Cerebellar cortex (tissue), 1 donor: ENCODE measurements at regions not wholly inside any gene's neighbourhood (a gene's known extent, or its start where the extent isn't known, plus 50 kb on each side); places are given as distances from the start of the nearest gene placed in this dataset.
"Not testable (repeated sequence)": the region's sequence is repeated elsewhere in the genome, so short reads cannot be mapped to it uniquely, and the experiment has no call there.

Source experiments
- DNase-seq: peaks from one replicate; pipeline ENCODE4 v3.0.0-alpha.2; 2015; ENCODE audit warnings: low spot score

DNA sequence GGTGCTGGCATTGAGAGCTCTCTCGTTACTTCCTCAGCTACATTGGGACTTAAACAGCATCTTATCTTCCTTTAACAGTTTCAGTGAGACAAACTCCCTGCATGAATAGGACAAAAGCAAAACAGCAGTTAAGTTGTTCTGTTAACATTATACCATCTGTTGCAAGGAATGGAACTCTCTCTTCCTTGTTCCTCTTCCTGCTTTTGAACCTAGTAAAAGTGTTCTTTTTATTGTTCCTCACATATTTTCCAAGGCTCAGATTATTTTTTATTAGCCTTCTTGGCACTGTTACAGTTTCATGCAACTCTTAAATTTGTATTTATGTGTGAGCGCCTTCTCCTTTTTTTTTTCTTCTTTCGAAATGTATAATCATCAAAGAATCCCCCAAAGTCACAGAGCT is 202.6 kb upstream of the UFM1 start:
- no peak for DNase-seq

DNA sequence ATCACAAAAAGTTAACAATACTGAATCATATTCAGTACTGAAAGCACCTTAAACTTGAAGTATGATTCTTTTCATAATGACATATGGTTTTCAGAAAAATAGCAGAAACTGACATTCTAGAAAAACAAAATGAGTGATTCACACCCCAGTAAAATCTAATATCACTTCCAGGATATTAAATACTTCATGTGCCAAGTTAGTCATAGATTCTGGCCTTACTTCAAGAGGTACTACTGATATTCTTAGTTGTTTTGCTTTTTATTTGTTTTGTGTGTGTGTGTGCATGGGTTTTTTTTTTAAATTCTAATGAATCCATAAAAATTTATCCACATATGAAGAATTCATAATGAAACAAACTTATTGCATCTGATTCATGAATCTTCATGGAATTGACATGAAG is 207.9 kb upstream of the UFM1 start:
- no peak for DNase-seq

DNA sequence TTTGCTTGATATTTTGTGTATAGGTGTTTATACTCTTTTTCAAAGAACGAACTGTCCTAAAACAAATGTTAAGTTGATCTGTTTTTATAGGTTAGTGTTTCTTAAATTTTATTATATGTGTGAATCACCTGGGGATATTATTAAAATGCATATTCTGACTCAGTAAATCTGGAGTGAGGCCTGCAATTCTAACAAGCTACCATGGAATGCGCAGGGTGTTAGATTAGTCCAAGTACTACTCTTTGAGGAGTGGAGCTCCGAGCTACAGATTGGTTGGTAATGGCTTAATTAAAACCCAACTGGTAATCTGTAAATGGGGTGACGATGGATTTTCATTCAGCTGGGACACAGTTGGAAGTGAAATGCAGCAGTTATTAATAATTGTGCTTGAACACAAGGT is 214.1 kb upstream of the UFM1 start:
- no peak for DNase-seq

DNA sequence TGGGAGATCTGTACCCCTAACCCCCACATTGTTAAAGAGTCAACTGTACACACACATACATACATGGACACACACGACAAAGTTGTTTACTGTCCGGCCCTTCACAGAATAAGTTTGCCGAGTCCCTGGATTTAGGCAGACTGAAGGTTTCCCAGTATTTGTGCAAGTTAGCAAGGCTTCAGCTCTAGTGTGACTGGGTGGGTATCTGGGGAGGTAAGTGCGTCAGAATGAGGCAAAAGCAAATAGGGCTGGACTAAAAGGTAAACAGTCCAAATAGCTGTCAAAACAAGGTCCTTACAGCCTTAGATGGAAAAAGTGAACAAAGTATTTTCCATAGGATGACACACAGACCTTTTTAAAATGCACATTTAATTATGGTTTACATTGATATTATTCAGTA is 228.4 kb upstream of the UFM1 start:
- DNase-seq = no peak

DNA sequence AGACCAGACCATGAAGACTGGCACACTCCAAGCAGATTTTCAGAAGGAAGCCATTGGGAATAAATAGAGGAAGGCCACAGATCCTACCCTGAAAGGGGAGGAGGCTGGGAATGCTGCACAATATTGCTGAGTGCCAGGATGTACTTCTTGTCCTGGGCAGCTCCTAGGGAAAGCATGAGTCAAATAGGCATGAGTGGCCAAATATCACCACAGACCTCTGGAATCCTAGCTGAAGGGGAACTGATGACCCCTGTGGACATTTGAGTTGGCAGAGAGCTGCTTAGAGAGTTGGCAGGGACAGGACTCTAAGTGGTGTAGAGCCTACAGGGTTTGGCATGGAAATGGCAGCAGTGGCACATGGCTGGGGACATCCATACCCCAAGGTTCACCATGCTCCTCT is 234.3 kb upstream of the TRPC4 start:
- no peak for DNase-seq

DNA sequence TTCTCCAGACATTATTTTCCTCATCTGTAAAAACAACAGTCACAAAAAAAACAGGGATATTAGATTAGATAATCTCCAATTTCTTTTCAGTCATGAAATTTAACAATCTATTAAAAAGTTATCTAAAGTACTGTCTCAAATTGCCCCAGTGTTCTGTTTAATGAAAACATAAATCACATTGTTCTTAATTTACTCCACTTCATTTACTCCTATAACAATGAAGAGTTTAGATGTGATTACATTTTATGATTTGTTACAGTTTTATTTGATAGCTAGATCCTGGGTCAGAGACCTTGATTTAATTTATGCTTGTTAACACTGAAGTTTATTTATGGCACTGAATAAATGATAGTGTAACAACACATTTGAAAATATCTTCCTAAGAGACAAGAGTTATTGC is 230.2 kb upstream of the TRPC4 start:
- no peak for DNase-seq

DNA sequence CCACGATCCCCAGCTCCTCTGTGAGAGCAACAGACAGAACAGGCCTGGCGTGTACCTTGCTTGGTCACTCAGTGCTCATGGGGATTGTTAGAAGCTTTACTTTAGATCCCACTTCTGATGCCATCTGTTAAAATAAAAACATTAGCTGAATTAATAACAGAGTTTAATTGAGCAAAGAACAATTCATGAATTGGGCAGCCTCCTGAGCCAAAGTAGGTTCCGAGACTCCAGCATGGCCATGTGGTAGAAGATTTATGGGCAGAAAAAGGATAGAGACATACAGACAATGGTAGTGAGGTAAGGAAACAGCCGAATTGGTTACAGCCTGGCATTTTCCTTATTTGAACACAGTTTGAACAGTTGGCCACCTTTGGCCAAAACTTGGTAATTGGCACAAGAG is 223.9 kb upstream of the TRPC4 start:
- DNase-seq = no peak

DNA sequence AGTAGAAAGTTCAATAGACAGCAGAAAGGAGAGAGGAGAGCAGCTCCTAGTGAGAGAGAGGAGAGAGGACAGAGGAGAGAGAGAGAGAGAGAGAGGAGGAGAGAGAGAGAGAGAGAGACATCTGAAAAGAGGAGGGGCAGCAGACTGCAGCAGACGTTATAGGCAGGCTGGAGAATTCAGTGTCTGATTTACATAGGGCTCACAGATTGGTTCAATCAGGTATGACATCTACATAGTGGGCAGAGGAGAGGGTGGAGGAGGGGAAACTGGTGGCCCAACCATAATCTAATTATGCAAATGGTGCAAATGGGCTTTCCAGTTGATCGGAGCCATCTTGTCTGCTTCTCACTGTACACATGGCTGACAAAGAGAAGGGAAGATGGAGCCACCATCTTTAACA is 221.3 kb upstream of the TRPC4 start:
- no peak for DNase-seq

DNA sequence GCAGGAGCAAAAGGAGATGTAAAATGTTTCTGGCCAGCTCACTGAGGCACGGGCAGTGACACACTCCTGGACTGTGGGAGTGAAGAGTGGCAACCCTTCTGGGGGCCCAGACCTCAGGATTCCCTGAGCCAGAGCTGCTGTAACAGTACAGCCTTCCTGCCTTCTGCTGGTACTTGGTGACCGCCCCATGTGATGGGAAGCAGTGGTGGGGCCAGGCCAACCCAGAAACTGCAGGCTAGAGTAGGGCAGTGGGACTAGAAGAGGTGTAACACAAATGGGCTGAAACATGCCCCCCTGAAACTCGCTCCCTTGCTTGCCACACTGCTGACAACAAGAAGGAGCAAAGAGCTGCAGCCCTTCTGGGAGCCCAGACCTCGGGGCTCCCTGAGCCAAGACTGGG is 217.1 kb upstream of the TRPC4 start:
- no peak for DNase-seq

DNA sequence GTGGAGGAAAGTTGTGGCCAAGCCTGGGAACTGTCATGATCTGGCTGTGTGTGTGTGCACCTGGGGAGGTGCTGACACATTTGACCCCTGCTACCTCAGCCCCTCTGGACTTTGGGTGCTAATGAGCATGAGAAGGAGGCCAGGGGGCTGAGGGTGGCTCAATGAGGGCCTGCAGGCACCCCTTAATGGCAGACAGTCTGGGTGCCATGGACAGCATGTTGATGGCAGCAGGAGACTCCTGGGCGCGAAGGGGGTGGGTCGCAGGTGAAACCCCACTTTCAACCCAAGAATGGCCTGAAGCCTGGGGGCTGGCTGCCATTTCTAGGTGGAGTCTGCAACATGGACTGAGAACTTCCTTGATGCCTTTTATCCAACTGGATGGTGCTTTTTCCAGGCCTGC is 216.4 kb upstream of the TRPC4 start:
- DNase-seq = no peak

DNA sequence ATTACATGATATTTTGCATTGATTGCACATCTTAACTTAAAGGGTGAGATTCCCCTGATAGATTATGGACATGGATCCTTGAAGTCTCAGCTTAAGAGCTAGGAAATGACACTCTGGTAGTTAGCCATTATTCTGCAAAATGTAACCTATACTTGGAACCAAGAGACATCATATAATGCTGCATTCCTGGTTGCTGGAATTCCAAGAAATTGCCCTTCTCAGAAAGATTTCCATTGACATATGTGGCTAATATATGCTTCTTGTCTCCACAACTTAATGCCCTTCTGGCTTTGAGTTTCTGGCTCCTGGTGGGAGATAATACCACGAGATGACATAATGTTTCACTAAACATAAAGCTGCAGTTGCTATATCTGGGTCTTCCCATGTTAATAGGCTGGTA is 204.4 kb upstream of the TRPC4 start:
- no peak for DNase-seq

DNA sequence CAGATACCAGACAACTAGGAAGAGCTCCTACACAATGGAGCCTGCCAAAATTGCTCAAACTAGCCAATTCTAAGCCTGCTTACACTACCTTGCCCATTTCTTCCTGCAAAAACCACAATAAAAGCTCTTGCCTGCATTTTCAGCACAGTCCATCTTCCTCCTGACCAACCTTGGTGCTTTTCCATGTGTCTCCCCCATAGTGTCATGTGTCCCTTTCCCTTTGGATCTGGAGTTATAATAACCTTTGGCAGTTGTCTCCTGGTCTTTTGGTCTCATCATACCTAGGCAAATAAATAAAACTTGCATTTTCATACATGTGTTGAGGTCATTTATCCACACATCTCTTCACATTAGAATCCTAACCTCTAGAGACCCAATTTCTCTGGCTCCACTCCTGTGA is 203.1 kb upstream of the TRPC4 start:
- no peak for DNase-seq

DNA sequence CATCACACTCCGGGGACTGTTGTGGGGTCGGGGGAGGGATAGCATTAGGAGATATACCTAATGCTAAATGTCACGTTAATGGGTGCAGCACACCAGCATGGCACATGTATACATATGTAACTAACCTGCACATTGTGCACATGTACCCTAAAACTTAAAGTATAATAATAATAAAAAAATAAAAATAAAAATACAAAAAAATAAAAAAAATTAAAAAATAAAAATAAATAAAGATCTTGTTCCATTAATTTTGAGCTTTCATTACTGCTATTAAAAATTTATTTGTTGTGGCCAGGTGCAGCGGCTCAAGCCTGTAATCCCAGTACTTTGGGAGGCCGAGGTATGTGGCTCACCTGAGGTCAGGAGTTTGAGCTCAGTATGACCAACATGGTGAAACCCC is 201.8 kb upstream of the TRPC4 start:
- DNase-seq = not testable (repeated sequence)

DNA sequence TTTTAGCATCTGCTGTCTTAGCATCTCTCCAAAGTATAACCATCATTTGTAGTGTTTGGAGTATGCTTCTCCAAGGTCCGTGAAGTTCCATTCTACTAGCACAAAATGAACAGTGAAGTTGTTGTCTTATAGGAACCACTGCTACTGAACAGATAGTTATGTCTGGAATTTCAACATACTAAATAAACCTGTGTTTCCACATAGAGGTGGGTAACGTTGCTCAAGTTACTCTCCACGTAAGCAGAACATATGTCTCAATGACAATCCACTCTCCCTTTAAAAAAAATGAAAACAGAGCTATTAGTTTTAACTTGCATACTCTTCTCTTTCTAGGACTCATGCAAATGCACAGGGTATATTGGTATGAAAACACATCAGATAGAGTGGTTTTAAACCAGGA is 184.3 kb upstream of the TRPC4 start:
- DNase-seq = no peak

DNA sequence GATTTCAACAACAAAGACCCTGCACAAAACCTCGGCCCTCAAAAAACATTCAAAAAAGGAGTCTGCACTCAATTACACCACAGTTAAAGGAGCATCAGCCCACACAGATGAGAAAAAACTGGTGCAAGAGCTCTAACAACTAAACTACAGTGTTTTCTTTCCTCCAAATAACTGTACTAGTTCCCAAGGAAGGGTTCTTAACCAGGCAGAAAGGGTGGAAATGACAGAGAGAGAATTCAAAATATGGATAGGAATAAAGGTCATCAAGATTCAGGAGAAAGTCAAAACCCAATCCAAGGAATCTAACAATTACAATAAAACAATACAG is 176.4 kb upstream of the TRPC4 start:
- DNase-seq = no peak

DNA sequence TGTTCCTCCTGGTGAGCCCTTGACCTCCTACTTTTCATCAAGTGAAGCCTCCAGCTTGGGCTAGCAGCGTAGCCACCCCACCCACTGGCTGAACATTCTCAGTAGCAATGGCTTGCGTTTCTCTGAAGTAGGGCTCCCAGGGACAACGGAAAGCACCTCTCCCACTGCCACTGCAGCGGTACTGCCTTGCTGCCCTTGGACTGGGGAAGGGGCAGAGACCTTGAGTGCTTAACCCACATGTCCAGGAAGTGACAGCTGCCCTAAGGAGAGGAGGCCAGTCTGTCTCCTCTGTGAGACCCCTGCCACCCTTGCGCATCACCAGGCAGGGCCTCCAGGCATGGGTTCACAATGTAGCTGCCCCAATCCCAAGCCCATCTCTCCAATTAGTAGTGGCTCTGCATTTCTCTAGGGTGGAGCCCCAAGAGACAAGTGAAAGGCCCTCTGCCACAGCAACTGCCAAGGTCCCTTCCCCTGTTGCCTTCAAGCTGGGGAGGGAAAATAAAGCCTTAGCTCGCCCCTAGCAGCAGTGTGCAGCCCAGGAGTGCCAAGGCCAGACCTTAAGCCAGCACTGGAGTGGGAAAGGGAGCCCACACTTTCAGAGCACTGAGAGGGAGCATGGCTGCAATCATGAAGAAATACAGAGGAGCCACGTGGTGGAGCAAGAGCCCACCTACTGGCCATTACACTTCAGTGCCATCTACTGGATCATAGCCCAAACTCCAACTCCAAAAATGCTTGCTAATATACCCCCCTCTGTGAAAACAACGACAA is 175.9 kb upstream of the TRPC4 start:
- DNase-seq = peak; percentile 3

DNA sequence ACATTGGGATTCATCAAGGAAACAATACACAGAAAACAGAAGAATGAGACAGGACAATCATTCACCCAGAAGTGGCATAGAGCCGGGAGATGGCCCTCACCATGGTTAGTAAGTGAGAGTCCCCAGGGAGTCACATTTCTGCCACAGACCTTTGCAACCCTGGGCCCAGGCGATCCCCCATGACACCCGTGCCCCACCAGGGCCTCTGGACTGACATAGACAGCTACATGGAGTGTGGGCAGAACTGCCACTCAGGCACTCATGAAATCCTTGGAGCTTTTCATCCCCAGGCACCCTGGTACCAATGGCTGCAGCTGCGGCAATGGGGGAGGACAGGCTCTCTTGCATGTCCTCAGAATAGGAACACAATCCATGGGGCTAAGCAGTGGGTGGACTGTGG is 174.5 kb upstream of the TRPC4 start:
- DNase-seq = no peak

DNA sequence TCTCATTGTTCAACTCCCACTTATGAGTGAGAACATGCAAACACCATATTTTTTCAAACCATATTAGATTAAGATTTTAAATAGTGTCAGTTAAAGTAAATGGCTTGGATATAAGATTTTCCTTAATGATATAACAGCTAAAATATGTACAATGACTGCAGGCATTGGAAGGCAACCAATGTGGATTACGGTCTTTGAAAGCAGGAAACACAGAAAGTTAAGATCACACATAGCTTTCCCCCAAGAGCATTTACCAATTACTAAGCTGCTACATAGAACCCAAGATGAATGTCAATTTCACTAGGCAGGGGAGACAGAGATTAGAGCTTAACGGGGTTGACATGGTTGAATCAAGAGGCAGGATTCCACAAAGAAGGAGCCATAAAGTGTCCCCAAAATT is 173.2 kb upstream of the TRPC4 start:
- DNase-seq = no peak

DNA sequence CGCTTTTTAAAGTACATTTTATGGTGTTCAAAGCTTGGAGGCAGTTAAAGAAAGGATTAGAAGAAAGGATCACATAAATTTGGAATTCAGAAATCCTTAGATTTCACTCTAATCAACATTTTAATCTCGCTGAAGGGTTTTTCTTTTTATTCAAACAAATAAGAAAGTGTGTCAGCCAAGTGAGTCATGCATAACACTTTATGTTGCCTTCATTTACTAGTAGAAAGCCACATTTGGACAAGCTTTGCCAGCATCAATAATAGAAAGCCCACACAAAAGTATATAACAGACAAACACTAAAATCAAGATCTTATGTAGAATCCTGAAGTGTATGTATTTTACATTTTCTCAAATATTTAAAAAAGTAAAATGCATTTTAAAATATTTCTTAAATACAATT is 154.9 kb upstream of the TRPC4 start:
- no peak for DNase-seq

DNA sequence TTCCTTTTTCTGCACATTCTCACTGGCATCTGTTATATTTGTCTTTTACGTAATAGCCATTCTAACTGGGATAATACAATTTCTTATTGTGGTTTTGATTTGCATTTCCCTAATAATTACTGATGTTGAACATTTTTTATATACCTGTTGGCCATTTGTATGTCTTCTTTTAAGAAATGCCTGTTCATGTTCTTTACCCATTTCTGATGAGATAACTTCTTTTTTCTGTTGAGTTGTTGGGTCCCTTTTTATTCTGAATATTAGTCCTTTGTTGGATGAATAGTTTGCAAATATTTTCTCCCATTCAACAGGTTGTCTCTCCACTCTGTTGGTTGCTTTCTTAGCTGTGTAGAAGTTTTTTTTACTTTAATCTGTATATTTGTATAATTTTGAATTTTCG is 147.7 kb upstream of the TRPC4 start:
- DNase-seq = no peak

DNA sequence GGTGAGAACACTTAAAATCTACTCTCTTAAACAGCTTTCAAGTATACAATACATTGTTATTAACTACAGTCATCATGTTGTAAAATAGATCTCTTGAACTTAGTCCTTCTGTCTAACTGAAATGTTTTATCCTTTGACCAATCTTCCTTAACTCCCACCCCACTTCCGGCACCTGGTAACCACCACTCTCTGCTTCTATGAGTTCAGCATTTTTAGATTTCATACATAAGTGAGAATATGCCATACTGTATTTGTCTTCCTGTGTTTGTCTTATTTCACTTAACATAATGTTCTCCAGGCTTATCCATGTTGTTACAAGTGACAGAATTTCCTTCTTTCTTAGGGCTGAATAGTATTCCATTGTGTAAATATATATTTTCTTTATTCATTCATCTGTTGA is 144.1 kb upstream of the TRPC4 start:
- no peak for DNase-seq

DNA sequence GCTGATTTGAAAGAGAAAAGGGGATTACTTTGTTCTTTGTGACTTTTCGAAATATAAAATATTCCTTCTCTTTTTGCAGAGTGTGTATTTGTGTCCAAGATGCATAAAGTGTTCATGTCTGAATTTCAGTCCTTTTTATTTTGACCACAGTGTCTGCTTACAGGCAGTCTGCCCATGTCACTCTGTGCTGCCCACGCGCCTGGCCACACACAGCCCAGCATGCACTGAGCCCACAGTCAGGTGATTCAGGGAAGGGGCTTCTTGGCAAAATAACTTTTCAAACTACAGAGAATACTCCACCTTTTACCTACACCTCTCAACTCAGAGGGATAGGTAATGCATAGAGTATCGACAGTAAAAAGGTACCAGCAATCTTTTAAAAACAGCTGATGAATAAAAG is 142.5 kb upstream of the TRPC4 start:
- DNase-seq = no peak

DNA sequence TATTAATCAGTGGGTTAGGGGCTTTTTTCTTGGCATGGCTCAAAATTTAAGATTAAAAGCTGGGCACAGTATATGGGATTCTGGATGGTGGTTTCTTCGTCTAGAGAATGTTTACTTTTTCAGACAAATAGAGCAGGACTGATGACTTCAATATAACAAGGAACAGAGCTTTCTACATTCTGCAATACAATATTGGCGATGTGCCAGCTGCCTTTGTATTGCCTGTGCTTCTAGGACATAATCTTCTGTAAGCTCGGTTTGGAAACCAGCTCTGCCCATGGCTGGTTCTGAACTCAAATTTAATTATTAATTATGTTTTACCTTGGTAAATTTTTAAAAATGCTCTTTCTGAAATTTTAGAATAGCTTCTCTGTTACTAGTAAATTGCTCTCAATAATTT is 139.1 kb upstream of the TRPC4 start:
- DNase-seq = no peak

DNA sequence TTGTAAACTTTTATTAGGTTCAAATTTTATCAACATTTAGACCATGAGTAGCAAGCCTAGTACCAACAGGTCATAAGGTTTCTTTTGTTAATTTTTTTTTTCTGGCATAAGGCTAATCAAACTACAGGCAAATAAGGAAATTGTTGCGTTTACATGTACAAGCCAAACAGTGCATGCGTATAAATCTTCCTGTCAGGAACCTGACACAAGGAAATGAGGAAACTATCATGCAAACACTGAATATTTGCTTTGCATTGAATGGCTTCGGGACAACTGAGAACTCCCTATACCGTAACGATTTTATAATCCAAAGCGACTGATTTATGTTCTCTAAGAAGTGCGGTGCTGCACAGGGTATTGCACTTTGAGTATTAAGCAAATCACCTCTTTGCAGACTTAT is 133.0 kb upstream of the TRPC4 start:
- no peak for DNase-seq

DNA sequence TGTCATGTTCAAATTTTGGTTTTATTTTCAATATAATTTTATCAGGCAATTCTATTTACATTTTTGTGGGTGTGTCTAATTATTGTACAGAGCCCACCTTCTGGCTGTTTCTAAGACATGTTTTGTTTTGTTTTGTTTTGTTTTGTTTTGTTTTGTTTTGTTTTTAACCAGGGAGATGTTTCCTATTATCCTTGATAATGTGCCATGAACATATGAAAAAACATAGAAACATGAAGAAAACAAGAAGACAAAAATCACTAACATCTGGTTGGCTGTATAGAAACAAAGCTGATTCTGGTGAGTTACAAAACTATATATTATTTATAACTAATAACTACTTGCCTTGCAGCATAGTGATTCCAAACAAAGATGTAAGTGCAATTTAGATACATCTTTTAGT is 128.1 kb upstream of the TRPC4 start:
- DNase-seq = no peak
